ENCODE measurements at regions not wholly inside any gene's neighbourhood (a gene's known extent, or its start where the extent isn't known, plus 50 kb on each side); places are given as distances from the start of the nearest gene placed in this dataset.

DNA sequence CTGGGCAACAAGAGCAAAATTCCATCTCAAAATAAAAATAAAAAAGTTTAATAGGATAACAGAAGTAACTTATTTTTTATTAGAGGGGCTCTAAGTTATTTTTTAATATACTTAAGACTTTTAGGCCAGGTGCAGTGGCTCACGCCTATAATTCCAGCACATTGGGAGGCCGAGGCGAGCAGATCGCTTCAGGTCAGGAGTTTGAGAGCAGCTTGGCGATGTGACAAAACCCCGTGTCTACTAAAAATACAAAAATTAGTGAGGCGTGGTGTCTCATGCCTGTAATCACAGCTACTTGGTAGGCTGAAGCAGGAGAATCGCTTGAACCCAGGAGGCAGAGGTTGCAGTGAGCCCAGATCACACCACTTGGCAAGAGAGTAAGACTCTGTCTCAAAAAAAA is 180.5 kb upstream of the NR5A2 start:
- H3K36me3 ChIP-seq, result no peaks in the 10 kb centered on the region

DNA sequence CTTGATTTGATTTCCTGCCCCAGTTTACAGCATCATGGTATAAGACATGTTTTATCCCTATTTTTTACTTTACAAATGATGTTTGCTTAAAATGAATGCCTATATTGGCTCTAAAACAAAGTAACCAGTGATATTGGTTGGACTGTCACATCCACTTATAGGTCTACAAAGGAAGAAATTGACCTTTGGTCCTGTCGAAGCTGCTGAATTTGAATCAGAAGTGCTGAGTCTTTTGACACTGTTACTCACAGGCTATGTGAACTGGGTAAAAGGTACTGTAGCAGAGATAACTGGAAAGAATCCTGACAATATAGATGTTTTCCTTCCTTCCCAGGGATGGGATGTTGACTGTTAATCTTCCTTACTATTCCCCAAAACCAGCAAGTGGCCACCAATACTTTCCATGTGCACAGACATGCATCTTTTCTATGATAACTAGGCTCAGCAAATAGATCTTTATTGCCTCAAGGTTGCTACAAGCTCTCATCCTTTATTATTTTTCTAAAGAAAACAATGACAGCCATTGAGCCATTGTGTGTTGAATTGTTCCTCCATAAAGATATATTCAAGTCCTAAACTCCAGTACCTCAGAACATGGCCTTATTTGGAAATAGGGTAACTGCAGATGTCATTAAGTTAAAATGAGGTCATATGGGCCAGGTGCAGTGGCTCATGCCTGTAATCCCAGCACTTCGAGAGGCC is 175.9 kb upstream of the NR5A2 start:
- DNase-seq, result no peak
- H3K27me3 ChIP-seq, result no peaks in the 10 kb centered on the region
- H3K4me1 ChIP-seq, result no peaks in the 10 kb centered on the region
- H3K27ac ChIP-seq, result no peak overlapping the region
- no peak for ATAC-seq
- intact Hi-C loops (cut with DNase I; ENCODE audit: low total_unique reads), result no loop called here
- no peaks in the 10 kb centered on the region for H3K9me3 ChIP-seq
- H3K36me3 ChIP-seq, result no peaks in the 10 kb centered on the region
- no peak overlapping the region for H3K4me3 ChIP-seq
- in situ Hi-C loops (cut with MboI; ENCODE audit: low sequenced_read_pairs in 4 of 4), result no loop called here
- no peak for TF ChIP-seq POLR2A (IDR thresholded peaks at IDR 0.05)
- TF ChIP-seq, protein P1, sequence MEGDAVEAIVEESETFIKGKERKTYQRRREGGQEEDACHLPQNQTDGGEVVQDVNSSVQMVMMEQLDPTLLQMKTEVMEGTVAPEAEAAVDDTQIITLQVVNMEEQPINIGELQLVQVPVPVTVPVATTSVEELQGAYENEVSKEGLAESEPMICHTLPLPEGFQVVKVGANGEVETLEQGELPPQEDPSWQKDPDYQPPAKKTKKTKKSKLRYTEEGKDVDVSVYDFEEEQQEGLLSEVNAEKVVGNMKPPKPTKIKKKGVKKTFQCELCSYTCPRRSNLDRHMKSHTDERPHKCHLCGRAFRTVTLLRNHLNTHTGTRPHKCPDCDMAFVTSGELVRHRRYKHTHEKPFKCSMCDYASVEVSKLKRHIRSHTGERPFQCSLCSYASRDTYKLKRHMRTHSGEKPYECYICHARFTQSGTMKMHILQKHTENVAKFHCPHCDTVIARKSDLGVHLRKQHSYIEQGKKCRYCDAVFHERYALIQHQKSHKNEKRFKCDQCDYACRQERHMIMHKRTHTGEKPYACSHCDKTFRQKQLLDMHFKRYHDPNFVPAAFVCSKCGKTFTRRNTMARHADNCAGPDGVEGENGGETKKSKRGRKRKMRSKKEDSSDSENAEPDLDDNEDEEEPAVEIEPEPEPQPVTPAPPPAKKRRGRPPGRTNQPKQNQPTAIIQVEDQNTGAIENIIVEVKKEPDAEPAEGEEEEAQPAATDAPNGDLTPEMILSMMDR (IDR thresholded peaks at IDR 0.05 in 4 of 5, conservative IDR thresholded peaks at IDR 0.05 in 1 of 5), result no peak

More for the DNA sequence above, 180.5 kb upstream of the NR5A2 start:
- Histone ChIP-seq H3K4me3 (no peak overlapping the region), H3K9me3 (no peaks in the 10 kb centered on the region), H3K27me3 (no peaks in the 10 kb centered on the region), H3K27ac (no peak overlapping the region), H3K4me1 (no peaks in the 10 kb centered on the region)
- ATAC-seq, result no peak
- intact Hi-C loops (cut with DNase I; ENCODE audit: low total_unique reads), result no loop called here
- DNase-seq, result no peak
- TF ChIP-seq, protein P1 (IDR thresholded peaks at IDR 0.05 in 4 of 5, conservative IDR thresholded peaks at IDR 0.05 in 1 of 5), result no peak
- TF ChIP-seq POLR2A (IDR thresholded peaks at IDR 0.05), result no peak
- in situ Hi-C loops (cut with MboI; ENCODE audit: low sequenced_read_pairs in 4 of 4), result no loop called here

DNA sequence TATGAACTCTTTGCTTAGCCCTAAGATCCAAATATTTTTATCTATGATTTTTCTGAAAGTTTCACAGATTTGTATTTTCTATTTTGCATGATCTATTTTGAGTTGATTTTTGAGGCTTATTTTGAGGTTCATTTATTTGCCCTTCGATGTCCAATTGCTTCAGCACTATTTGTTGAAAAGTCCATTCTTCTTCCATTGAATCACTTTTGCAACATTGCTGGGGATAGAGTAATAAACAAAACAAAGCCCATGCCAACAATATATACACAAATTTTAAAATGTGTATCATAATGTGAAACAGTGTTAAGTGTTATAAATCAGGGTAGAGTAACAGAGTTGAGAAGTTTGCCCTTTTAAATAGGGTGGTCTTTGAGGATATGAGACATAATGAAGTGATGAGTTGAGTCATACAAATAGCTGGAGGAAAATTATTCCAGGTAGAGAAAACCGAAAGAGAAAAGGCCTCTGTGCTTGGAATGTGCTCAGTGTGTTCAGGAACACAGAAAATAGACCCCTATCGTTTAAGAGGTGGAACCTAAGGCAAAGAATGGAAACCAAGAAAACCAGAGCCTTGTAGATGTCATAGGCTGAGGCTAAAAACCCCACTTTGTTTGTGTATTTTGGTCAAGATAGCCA is 172.7 kb upstream of the NR5A2 start:
- no peaks in the 10 kb centered on the region for H3K4me1 ChIP-seq
- intact Hi-C loops (cut with DNase I; ENCODE audit: low total_unique reads) (no loop called here), in situ Hi-C loops (cut with MboI; ENCODE audit: low sequenced_read_pairs in 4 of 4) (no loop called here)
- no peak for ATAC-seq
- DNase-seq, result no peak
- no peak overlapping the region for H3K4me3 ChIP-seq
- no peak overlapping the region for H3K27ac ChIP-seq
- no peaks in the 10 kb centered on the region for H3K36me3 ChIP-seq
- H3K9me3 ChIP-seq, result no peaks in the 10 kb centered on the region
- H3K27me3 ChIP-seq, result no peaks in the 10 kb centered on the region
- no peak for TF ChIP-seq POLR2A (IDR thresholded peaks at IDR 0.05)
- TF ChIP-seq, protein P1 (IDR thresholded peaks at IDR 0.05 in 4 of 5, conservative IDR thresholded peaks at IDR 0.05 in 1 of 5), result no peak

DNA sequence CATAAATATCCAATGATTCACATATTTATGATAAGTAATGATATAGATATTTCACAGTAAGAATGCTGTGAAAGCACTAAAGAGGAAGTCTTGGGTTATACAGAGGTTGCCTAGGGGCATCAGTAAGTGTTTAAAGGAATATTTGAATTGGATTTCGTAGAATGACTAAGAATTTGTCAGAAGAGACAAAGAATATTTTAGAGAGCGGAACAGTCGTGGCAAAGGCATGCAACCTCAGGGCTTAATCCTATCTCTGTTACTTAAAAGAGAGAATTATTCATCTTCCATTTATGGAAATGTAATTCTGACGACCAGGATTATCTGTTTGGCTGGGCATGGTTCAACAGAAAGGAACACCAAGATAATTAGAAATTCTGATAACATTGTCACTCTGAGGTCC is 171.9 kb upstream of the NR5A2 start:
- Histone ChIP-seq H3K36me3 (no peaks in the 10 kb centered on the region), H3K27me3 (no peaks in the 10 kb centered on the region), H3K9me3 (no peaks in the 10 kb centered on the region), H3K4me1 (no peaks in the 10 kb centered on the region), H3K4me3 (no peak overlapping the region), H3K27ac (no peak overlapping the region)
- in situ Hi-C loops (cut with MboI; ENCODE audit: low sequenced_read_pairs in 4 of 4) (no loop called here), intact Hi-C loops (cut with DNase I; ENCODE audit: low total_unique reads) (no loop called here)
- TF ChIP-seq POLR2A (IDR thresholded peaks at IDR 0.05), result no peak
- TF ChIP-seq, protein P1 (IDR thresholded peaks at IDR 0.05 in 4 of 5, conservative IDR thresholded peaks at IDR 0.05 in 1 of 5), result no peak
- DNase-seq, result no peak
- no peak for ATAC-seq

Data from gastrocnemius medialis (tissue), 4 donors.